PC-3 (cell line): ENCODE measurements at regions not wholly inside any gene's neighbourhood (a gene's known extent, or its start where the extent isn't known, plus 50 kb on each side); places are given as distances from the start of the nearest gene placed in this dataset.

Source experiments
- ATAC-seq: fragments of 200-7000 bp; cut with Tn5 transposase; 2 replicates; pipeline ENCODE4 v1.9.1; 2020; ENCODE audit warnings: mild to moderate bottlenecking, moderate library complexity
- BruUV-seq: library from RNA; stranded (reverse); fragments of 400-500 nt; replicated peaks from 2 replicates; lab custom pipeline; 2021; lab: Mats Ljungman, UMichigan
- CTCF ChIA-PET: fragments of 300-600 bp; sonication (Branson Sonifier 250); formaldehyde crosslinking; loops from one replicate; lab custom pipeline; 2022; ENCODE audit warnings: antibody characterized with exemption; lab: Charles Lee
- POLR2A ChIA-PET: fragments of 300-600 bp; sonication (Branson Sonifier 250); formaldehyde crosslinking; loops from one replicate; lab custom pipeline; 2022; ENCODE audit warnings: antibody characterized with exemption; ENCODE audit not compliant: unreplicated experiment; lab: Charles Lee
- DNase-seq: peaks from one replicate; pipeline ENCODE4 v3.0.0-alpha.2; 2015
- H2AFZ ChIP-seq: fragments of 300-600 bp; sonication (generic); 2 replicates; pipeline ENCODE4 v1.6.0; 2016; ENCODE audit warnings: antibody characterized with exemption, low read length
- H3F3A ChIP-seq: fragments of 300-600 bp; sonication (generic); one replicate; pipeline ENCODE4 v1.6.0; 2017; ENCODE audit warnings: antibody characterized with exemption, low read length, control low read depth, mild to moderate bottlenecking; ENCODE audit not compliant: unreplicated experiment
- H3K27ac ChIP-seq: fragments of 300-600 bp; sonication (generic); 2 replicates; pipeline ENCODE4 v1.5.1; 2016; ENCODE audit warnings: mild to moderate bottlenecking, low read length
- H3K27me3 ChIP-seq: fragments of 300-600 bp; sonication (generic); 2 replicates; pipeline ENCODE4 v1.6.1; 2016; ENCODE audit warnings: low read length, mixed read lengths
- H3K36me3 ChIP-seq: fragments of 300-600 bp; sonication (generic); 2 replicates; pipeline ENCODE4 v1.6.1; 2016; ENCODE audit warnings: low read depth, mixed run types, low read length, mixed read lengths
- H3K4me1 ChIP-seq: fragments of 300-600 bp; sonication (generic); 2 replicates; pipeline ENCODE4 v1.5.1; 2016; ENCODE audit warnings: low read length; ENCODE audit not compliant: insufficient read depth
- H3K4me2 ChIP-seq: fragments of 300-600 bp; sonication (generic); 2 replicates; pipeline ENCODE4 v1.6.0; 2016; ENCODE audit warnings: low read length
- H3K4me3 ChIP-seq: fragments of 300-600 bp; sonication (generic); 2 replicates; pipeline ENCODE4 v1.5.1; 2016; ENCODE audit warnings: mild to moderate bottlenecking, low read length, mixed read lengths
- H3K79me2 ChIP-seq: fragments of 300-600 bp; sonication (generic); 2 replicates; pipeline ENCODE4 v1.6.1; 2017; ENCODE audit warnings: low read length, mixed read lengths
- H3K9ac ChIP-seq: fragments of 300-600 bp; sonication (generic); 2 replicates; pipeline ENCODE4 v1.6.0; 2016; ENCODE audit warnings: mild to moderate bottlenecking, low read length
- H3K9me2 ChIP-seq: fragments of 300-600 bp; sonication (generic); replicated peaks from 2 replicates; pipeline ENCODE4 v1.6.1; 2016; ENCODE audit warnings: mixed run types, low read length, mixed read lengths
- H3K9me3 ChIP-seq: fragments of 300-600 bp; sonication (generic); 2 replicates; pipeline ENCODE4 v1.6.1; 2016; ENCODE audit warnings: low read length, mixed read lengths
- H4K20me1 ChIP-seq: fragments of 300-600 bp; sonication (generic); 2 replicates; pipeline ENCODE4 v1.6.1; 2016; ENCODE audit warnings: low read length, mixed read lengths
- CTCF ChIP-seq: fragments of 300-600 bp; sonication (generic); conservative IDR thresholded peaks from 2 replicates; pipeline ENCODE4 v1.5.1; 2017; ENCODE audit warnings: antibody characterized with exemption, low read depth, mild to moderate bottlenecking, low read length
- EZH2 ChIP-seq: fragments of 300-600 bp; sonication (generic); IDR thresholded peaks from one replicate; pipeline ENCODE4 v1.6.1; 2017; ENCODE audit warnings: antibody characterized with exemption, mild to moderate bottlenecking, low read length; ENCODE audit not compliant: unreplicated experiment
- EZH2phosphoT487 ChIP-seq: fragments of 300-600 bp; sonication (generic); IDR thresholded peaks from 2 replicates; pipeline ENCODE4 v1.6.1; 2018; ENCODE audit warnings: mild to moderate bottlenecking, antibody characterized with exemption, low read length, borderline replicate concordance
- intact Hi-C: fragments of 100-400 bp; cut with micrococcal nuclease; formaldehyde crosslinking; loops from 2 replicates; pipeline ENCODE4 v1.9.0; 2023

DNA sequence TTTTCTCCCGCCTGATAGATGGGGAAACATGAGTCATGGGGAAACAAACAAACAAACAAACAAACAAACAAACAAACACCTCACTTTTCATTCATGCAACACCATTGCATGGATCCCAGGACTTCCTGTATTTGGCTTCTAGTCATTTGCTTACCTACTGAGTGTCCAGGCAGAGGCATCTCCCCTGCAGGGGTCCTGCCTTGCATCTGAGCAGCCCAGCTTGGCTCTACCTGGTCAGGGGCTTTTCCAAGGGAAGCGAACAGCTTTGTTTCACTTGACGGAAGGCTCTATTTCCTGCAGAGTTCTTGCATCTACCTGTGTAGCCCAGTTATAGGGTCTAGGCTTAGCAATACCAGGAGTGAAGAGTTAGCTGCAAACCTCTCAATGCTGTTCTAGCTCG is 374.2 kb downstream of the GATA3 start:
- Histone ChIP-seq H3K4me3 (no peak overlapping the region), H3K27me3 (no peaks in the 10 kb centered on the region), H3K4me2 (no peak overlapping the region), H3K9me2 (no peaks in the 10 kb centered on the region), H3K36me3 (no peaks in the 10 kb centered on the region), H3K4me1 (no peaks in the 10 kb centered on the region), H4K20me1 (no peaks in the 10 kb centered on the region), H3F3A (no peaks in the 10 kb centered on the region), H3K9me3 (no peaks in the 10 kb centered on the region), H3K9ac (no peak overlapping the region), H3K79me2 (no peaks in the 10 kb centered on the region), H2AFZ (no peak overlapping the region), H3K27ac (no peak overlapping the region)
- no TSS peak for BruUV-seq
- DNase-seq (no peak), ATAC-seq (no peak)
- no peak for TF ChIP-seq EZH2
- TF ChIP-seq CTCF: no peak
- no peak for TF ChIP-seq EZH2phosphoT487
- intact Hi-C loops: no loop called here
- ChIA-PET CTCF (interaction anchor here (0.6 kb wide), 1 partner anchor 556 kb away, joined by 4 read pairs; no protein-coding TSS in a partner anchor), POLR2A (interaction anchor here (0.5 kb wide), 1 partner anchor 374 kb away, joined by 10 read pairs; the partner anchor contains the start of gene GATA3)

DNA sequence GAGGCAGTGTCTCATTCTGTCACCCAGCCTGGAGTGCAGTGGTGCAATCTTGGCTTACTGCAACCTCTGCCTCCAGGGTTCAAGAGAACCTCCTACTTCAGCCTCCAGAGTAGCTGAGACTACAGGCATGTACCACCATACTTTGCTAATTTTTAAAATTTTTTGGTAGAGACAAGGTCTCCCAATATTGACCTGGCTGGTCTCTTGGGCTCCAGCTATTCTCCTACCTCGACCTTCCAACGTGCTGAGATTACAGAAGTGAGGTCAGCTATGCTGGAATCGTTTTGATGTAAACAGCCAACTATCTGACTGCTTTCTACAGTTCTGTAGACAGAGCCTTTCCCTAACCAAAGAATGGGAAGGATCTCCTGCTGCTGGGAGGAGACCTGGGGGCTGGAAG is 375.8 kb downstream of the GATA3 start:
- intact Hi-C loops: loop anchor here (5.0 kb wide), 1 partner anchor 33 kb away; no protein-coding TSS in a partner anchor
- no peaks in the 10 kb centered on the region for H4K20me1 ChIP-seq
- BruUV-seq: no TSS peak
- no peaks in the 10 kb centered on the region; the same call in 1 of the 2 replicates for H3K4me1 ChIP-seq
- H3K9me2 ChIP-seq: no peaks in the 10 kb centered on the region
- ATAC-seq (no peak), DNase-seq (no peak)
- H3K79me2 ChIP-seq: no peaks in the 10 kb centered on the region
- H3K4me2 ChIP-seq: no peak overlapping the region
- no peaks in the 10 kb centered on the region for H3K9me3 ChIP-seq
- H3K4me3 ChIP-seq: no peak overlapping the region
- H3F3A ChIP-seq: no peaks in the 10 kb centered on the region
- H2AFZ ChIP-seq: no peak overlapping the region
- POLR2A ChIA-PET: no interaction called here
- H3K27ac ChIP-seq: no peak overlapping the region
- no peaks in the 10 kb centered on the region for H3K27me3 ChIP-seq
- CTCF ChIA-PET: no interaction called here
- H3K9ac ChIP-seq: no peak overlapping the region
- TF ChIP-seq CTCF (no peak), EZH2phosphoT487 (no peak), EZH2 (no peak)
- no peaks in the 10 kb centered on the region for H3K36me3 ChIP-seq

DNA sequence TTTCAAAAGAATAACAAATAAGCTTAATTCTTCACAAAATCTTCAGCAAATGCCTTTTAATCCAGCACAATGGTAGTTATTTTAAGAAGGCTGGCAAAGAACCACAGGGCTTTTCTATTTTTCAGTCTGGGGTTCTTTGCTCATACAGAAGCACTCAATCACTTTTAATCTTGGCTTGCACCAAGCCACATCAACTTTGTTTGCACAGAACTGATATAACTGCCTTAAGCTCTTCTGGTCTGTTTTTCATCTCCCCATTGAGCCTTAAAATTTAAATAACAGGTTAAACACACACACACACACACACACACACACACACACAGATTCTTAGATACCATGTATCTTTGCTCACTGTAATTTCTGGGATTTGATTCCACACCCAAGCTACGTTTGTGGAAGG is 377.0 kb downstream of the GATA3 start:
- intact Hi-C loops: loop anchor here (5.0 kb wide), 1 partner anchor 34 kb away; no protein-coding TSS in a partner anchor
- BruUV-seq: no TSS peak

More for the DNA sequence above, 377.0 kb downstream of the GATA3 start:
- TF ChIP-seq EZH2phosphoT487 (no peak), CTCF (no peak), EZH2 (no peak)
- Histone ChIP-seq H3K9me3 (no peaks in the 10 kb centered on the region), H3K79me2 (no peaks in the 10 kb centered on the region), H3K4me1 (no peaks in the 10 kb centered on the region; the same call in 1 of the 2 replicates), H3K27me3 (no peaks in the 10 kb centered on the region), H3F3A (no peaks in the 10 kb centered on the region), H3K27ac (no peak overlapping the region), H3K4me2 (no peak overlapping the region), H3K9ac (no peak overlapping the region), H3K9me2 (no peaks in the 10 kb centered on the region), H3K4me3 (no peak overlapping the region), H2AFZ (no peak overlapping the region), H4K20me1 (no peaks in the 10 kb centered on the region), H3K36me3 (no peaks in the 10 kb centered on the region)
- POLR2A ChIA-PET: no interaction called here
- CTCF ChIA-PET: interaction anchor here (0.6 kb wide), 2 partner anchors 96 to 325 kb away, joined by 4 to 6 read pairs; no protein-coding TSS in a partner anchor
- DNase-seq (no peak), ATAC-seq (no peak)
